Bronchial epithelial cell (primary cell): ENCODE measurements at regions not wholly inside any gene's neighbourhood (a gene's known extent, or its start where the extent isn't known, plus 50 kb on each side); places are given as distances from the start of the nearest gene placed in this dataset.

Experiments
- DNase-seq: peaks from one replicate; pipeline ENCODE4 v3.0.0-alpha.2; 2010; ENCODE audit warnings: low read depth
- FAIRE-seq: peaks from 2 replicates; lab custom pipeline; 2011; peaks lifted over from hg19 to GRCh38; lab: Jason Lieb, UNC
- H3K27me3 ChIP-seq: 2 replicates; pipeline ENCODE4 v1.5.1; 2011; ENCODE audit warnings: low read length; ENCODE audit not compliant: control insufficient read depth, insufficient read depth
- H3K36me3 ChIP-seq: 2 replicates; pipeline ENCODE4 v1.5.1; 2011; ENCODE audit warnings: low read length; ENCODE audit not compliant: control insufficient read depth, insufficient read depth
- H3K4me3 ChIP-seq: 2 replicates; pipeline ENCODE4 v1.5.1; 2011; ENCODE audit warnings: mild to moderate bottlenecking, low read depth, low read length, control low read depth
- CTCF ChIP-seq: IDR thresholded peaks from 2 replicates; pipeline ENCODE4 v1.5.1; 2011; ENCODE audit warnings: mild to moderate bottlenecking, moderate library complexity, low read length, control low read depth, inconsistent platforms; ENCODE audit not compliant: insufficient read depth, severe bottlenecking

DNA sequence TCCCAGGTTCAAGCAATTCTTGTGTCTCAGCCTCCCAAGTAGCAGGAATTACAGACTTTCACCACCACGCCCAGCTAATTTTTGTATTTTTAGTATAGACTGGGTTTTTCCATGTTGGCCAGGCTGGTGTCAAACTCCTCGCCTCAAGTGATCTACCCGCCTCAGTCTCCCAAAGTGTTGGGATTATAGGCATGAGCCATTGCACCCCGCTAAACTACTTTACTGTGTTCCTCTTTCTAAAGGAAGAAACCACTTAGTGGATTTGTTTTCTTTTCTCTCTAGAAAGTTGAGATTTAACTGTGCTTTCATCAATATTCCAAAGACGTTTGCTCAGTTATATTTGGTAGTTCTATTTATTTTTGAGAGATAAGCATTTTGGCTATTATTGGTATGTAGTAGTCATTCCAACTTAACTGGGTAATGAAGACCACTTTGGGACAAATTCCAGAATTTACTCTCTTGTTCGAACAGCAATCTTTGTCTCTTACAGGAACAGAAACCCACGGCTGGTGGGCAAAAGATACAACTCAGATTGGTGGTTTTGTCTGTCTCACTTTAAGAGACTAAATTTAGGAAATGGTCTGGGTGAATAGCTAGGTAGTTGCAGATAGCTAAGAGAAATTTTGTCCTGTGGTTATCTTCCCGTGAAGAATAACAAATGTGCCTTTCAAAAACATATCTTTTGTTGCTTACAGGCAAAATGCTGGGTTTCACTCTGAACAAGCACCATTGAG, 103.5 kb upstream of the CD55 start:
- DNase-seq (no peak), FAIRE-seq (no peak)
- no peak for TF ChIP-seq CTCF
- Histone ChIP-seq H3K36me3 (no peaks in the 10 kb centered on the region), H3K27me3 (no peaks in the 10 kb centered on the region), H3K4me3 (no peak overlapping the region)

GRCh38 chr1:207218512-207219362, 102.7 kb upstream of the CD55 start:
- no peak for TF ChIP-seq CTCF
- H3K27me3 ChIP-seq: no peaks in the 10 kb centered on the region
- DNase-seq: peak; percentile 66
- no peak overlapping the region for H3K4me3 ChIP-seq
- H3K36me3 ChIP-seq: no peaks in the 10 kb centered on the region
- FAIRE-seq: no peak

GRCh38 chr1:207219979-207220889, 101.2 kb upstream of the CD55 start:
- no peaks in the 10 kb centered on the region for H3K27me3 ChIP-seq
- H3K36me3 ChIP-seq: no peaks in the 10 kb centered on the region
- no peak overlapping the region for H3K4me3 ChIP-seq
- FAIRE-seq (peak; percentile 79), DNase-seq (no peak)
- no peak for TF ChIP-seq CTCF

DNA sequence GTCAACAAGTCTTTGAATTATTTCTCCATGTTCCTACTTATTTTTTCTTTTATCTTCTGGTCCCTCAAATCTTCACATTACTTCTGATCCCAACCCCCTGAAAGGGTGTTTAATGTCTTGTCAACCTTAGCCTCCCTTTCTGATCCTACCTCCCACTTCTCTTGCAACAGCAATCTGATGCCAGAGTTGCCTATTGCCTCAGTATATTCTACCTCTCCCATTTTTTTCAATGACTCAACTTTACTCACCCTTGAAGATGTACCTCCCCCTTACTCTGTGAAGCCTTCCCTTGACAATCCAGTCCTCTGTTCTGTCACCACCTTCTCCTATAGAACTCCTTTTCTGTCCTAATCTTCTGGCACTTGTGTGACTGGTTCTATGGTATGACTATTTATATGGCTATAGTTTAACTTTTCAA, 99.5 kb upstream of the CD55 start:
- no peaks in the 10 kb centered on the region for H3K36me3 ChIP-seq
- no peak for TF ChIP-seq CTCF
- H3K27me3 ChIP-seq: no peaks in the 10 kb centered on the region
- H3K4me3 ChIP-seq: no peak overlapping the region
- FAIRE-seq (no peak), DNase-seq (peak; percentile 94)

DNA sequence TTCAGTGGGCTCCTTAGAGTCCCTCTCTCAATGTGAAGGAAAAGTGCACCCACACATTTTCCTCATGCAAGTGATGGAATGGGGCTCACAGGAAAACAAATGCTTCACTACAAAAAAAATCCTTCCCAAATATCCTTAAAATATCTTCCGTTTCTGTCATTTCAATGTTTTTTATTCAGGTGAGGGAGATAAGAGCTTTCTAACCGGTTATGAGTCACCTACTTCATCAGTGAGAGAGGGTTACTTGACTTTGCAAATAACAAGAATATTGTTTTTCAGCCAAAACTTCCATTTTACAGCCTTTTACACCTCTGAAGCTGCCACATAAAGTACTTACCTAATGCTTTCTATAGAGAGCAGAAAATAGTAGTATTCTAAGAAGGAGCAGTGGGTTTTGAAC, 98.3 kb upstream of the CD55 start:
- no peak for FAIRE-seq
- peak; percentile 56 for DNase-seq
- no peaks in the 10 kb centered on the region for H3K36me3 ChIP-seq
- TF ChIP-seq CTCF: no peak
- no peaks in the 10 kb centered on the region for H3K27me3 ChIP-seq
- no peak overlapping the region for H3K4me3 ChIP-seq
